Cortex of kidney (tissue), 1 donor: ENCODE measurements at regions not wholly inside any gene's neighbourhood (a gene's known extent, or its start where the extent isn't known, plus 50 kb on each side); places are given as distances from the start of the nearest gene placed in this dataset.
"Not testable (repeated sequence)": the region's sequence is repeated elsewhere in the genome, so short reads cannot be mapped to it uniquely, and the experiment has no call there.

Experiments used
- DNase-seq: peaks from one replicate; lab custom pipeline; 2025; lab: John Stamatoyannopoulos, UW

- DNase-seq, result no peak
These were observed 208.1 kb downstream of the OPA1 start for GRCh38 chr3:193801097-193801496.

DNA sequence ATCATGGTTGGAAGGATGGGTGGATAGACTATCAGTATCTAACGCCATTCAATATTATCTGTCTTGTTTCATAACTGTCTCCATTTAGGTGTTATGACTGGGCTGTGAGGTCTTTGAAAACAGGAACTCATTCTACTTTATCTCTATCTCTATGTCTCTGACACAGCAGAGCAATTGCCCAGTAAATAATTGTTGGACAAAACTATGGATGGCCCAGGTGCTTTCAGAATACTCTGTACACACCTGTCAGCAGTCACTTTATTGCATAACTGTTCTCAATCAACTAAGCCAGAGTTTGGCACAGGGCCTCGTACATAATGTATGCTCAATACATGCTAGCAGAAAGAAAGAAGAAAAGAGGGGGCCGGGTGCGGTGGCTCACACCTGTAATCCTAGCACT lies 210.3 kb downstream of the OPA1 start:
- no peak for DNase-seq

- DNase-seq, result no peak
These were observed 212.4 kb downstream of the OPA1 start for GRCh38 chr3:193805448-193805847.

DNA sequence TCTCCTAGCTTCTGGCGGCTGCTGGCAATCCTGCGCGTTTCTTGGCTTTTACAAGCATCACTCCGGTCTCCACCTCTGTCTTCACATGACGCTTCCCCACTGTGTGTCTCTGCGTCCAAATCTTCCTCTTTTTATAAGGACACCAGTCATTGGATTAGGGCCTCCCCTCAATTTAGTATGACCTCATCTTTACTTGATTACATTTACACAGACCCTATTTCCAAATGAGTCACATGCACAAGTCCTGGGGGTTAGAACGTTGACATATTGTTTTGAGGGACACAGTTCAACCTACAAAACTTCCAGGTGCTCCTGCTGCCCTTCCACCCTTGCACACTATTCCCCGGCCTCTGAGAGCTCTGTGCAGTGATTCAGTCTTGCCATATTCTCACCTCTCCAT lies 215.3 kb downstream of the OPA1 start:
- DNase-seq, result no peak

- DNase-seq, result no peak
These were observed 216.1 kb downstream of the OPA1 start for GRCh38 chr3:193809106-193809505.

DNA sequence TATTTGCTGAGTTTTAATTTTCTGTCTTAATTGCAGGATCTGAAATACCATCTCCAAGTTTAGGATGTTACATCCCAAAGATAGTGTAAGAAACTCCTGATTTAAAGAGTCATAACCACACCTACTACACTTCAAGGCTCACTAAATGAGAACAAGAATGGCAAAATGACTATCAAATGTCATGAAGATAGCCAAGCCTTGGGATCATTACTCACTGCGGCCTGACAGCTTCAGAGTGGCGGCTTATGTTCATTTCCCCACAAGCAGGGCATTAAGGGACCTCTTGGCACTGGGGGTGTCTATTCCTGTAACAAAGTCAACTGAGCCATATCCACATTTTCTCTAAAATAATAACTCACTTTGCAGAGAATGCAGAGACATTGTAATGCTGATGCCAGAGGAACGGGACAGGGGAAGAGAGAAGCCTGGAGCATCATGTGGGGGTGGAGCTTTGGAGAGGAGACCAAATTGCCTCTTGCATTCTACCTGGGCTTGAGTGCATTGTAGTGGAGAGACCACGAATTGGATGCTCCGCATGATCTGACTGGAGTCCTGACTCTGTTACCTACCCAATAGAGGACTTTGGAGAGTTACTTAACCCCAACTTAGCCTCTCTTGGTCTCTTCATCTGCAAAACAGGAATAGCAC lies 219.2 kb downstream of the OPA1 start:
- DNase-seq, result no peak

DNA sequence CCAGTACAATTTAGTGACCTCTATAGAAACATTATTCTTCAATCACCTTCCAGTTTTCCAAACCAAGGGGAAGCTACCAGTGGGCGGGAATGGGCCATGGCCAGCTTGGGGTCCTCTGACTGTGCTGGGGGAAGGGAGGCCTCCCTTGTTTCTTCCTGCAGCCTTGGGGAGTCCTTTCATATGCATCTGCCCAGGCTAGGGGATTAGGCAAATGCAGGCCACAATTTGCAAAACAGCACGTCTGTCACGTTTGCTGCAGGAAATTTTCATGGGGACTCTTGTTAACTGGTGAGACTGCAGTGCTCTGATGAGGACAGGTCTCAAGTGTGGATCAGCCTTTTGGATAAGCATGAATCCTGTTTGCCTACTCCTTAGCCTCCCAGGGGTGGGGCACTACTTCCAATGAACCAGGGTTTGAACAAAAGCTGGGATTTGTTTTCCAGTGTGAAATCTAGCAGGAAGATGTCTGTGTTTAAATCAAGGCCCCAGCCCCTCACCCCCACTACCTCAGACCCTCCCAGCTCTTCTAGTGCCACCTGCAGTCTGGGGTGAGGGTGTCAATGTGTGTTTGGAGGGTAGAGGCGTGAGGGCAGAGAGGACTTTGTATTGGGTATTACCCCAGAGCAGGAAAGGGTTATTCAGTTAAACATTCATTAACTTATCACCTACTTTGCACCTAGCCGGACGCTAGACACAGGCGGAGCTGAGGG lies 219.9 kb downstream of the OPA1 start:
- DNase-seq, result no peak

DNA sequence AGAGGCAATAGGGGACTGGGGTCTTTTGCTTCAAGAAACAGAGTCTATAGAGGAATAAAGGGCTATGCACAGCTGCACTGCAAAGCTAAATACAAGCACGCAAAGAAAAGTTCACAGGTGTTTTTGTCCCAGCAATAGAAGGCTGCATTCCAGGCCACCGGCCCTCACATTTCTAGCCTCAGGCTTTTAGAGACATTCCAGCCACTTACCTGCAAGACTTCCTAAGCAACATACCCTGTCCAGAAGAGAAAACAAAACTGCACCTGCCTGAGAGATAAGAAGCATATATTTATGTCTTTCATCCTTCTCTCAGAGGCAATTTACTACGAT lies 220.5 kb downstream of the OPA1 start:
- no peak for DNase-seq

DNA sequence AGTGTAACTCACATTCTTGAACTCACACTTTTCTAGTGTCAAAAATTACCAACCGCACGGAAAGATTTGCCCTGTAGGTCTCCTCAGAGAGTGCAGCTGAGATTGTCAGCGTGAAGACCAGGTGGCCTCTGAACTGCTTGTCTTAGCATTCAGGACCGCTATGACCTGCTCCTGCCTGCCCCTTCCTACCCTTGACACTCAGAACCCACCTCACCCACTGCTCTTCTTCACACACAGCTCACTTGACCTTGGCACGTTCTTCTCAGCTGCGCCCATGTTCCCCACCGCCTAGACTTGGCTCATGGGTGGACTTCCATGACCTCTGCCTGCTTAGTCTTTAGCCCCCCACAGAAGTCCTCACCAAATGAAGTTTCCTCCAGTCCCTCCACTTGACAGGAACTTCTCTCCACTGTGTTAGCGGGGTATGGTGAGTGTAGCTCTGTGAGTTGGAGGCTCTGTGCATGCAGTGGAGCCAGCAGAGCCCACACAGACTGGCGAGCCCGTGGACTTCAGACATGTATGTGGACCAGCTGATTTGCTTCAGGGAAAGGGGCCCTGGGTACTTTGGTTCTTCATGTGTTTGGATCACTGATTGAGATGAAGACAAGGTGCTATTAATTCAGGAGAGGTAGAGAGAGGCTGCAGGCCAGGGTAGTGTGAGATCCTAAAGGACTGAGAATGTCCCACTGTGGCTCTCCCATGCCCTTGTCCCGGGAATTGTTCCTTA lies 221.3 kb downstream of the OPA1 start:
- DNase-seq, result no peak

GRCh38 chr3:193815246-193816027 lies 222.4 kb downstream of the OPA1 start:
- no peak for DNase-seq

DNA sequence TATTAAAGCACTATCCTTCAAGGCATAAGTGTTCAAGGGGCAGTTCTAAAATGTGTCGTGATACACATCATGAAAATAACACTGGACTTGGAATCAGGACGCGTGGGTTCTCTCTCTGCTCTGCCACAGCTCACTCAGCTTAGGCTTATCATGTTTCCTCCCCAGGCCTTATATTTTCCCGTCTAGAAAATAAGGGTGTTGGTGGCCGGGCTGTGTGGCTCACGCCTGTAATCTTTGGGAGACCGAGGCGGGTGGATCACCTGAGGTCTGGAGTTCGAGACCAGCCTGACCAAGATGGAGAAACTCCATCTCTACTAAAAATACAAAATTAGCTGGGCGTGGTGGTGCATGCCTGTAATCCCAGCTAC lies 223.0 kb downstream of the OPA1 start:
- no peak for DNase-seq

DNA sequence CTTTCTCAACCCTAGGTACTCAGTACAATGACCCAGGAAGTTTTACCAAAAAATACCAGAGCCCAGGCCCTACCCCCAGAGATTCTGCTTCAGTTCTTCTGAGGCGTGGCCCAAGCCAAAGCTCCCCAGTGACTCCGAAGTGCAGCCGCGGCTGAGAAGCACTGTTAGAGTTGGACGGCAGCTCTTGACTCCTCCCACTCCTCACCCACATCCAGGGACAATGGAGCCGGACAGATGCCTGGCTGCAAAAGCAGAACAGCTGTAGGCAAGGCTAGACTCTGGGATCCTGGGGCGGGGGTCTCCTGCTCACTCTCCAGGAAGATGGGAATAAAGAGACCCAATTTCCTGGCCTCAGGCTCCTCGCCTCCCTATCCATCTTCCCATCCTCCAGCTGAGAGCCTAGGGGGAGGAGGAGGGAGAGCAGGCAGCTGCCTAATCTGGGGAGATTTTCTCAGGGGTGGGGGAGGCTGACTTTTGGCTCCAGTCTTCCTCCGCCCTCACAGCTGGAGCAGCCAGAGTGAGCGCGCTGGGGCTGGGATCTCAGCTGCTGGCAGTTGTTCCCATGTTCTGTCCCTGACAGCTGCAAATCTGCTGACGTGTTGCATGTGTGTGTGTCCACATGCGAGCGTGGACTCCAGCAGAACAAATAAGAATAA lies 223.8 kb downstream of the OPA1 start:
- DNase-seq, result no peak

DNA sequence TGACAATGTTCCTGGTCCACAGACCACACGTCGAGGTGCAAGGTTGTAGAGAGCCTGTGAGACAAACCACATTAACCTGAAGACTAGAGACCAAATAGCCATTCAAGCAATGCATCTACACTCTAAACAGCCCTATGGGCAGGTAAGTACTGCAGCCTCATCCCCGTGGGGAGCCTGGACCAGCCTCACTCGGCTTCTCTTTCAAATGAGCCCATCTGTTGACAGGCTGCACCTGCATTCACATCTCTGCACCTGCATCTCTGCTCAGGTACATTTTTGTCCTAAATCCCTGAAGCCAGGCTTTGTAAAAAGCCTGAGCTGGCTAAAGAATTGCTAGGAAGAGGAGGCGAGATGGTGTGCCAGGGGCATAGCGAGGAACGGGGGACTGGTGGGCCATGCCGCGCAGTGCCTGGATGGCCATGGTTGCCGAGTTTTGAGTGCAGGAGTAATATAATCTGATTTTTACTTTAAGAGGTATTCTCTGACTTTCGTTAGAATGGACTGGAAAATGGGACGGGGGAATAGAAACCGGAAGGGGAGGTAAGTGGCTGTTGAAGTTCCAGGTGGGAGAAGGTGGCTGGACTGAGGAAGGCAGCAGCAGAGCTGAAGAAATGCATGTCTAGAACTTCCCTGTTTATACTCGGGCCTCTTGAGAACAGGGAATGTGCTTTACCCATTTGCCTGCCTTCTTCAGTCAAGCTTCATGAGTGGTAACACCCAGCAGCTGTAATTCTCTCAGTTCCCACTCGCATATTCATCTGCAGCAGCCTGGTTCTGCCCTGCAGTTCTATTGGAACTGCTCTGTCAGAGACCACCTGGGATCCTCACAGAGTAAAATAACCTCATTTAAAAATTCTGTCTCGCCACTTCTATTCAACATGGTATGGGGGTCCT lies 226.4 kb downstream of the OPA1 start:
- no peak for DNase-seq

DNA sequence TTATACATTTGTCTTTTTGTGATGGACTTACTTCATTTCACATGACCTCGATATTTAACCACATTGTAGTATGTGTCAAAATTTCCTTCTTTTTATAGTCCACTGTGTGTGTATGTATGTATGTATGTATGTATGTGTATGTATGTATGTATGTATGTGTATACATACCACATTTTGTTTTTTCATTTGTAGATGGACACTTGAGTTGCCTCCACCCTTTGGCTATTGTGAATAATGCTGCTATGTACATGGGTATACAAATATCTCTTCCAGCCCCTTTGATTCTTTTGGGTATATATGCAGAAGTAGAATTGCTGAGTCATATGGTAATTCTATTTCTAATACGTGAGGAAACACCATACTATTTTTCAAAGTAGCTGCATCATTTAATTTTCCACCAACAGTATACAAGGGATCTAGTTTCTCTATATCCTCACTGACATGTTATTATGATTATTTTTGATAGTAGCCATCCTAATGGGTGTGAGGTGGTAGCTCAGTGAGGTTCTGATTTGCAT lies 228.2 kb downstream of the OPA1 start:
- DNase-seq, result no peak

DNA sequence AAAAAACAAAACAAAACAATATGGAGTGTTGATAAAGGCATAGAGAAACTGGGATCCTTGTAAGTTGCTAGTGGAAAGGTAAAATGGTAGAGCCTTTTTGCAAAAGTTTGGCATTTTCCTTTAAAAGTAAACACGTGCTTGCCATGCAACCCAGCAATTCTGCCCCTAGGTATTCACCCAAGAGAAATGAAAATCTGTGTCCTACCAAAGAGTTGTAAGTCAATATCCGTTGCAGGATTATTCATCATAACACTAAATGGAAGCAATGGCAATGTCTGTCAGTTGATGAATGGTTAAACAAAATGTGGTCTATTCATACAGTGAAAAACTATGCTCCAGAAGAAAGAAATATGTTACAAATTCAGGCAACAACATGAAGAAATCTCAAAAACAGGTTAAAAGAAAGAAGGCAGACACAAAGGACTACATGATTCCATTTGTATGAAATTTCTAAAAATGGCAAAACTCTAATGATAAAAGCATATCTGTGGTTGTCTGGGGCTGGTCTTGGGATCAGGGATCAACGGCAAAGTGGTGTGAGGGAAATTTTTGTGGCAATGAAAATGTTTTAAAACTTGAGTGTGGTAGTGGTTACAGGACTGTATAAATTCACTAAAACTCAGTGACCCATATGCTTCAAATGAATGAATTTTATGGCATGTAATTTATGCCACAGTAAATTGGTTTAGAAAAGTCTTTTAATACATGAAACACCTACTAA lies 229.6 kb downstream of the OPA1 start:
- no peak for DNase-seq

DNA sequence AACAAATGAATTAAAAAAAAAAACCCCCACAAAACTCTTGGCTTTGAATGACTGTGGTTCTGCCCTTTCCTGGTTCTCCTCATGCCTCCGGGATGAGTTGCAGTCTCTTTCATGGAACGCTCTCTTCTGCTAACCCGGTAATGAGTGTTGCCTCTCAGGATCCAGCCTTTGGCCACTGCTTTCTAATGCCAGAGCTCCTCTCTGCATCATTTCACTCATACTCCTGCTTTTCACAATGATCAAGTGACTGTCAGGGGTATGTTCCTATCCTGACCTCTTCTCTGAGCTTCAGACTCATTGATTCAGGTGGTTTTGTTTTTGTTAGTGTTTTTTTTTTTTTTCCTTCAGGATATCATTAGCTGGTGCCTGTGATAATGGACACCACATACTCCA lies 230.2 kb downstream of the OPA1 start:
- not testable (repeated sequence) for DNase-seq

GRCh38 chr3:193824365-193824764 lies 231.4 kb downstream of the OPA1 start:
- DNase-seq, result no peak

DNA sequence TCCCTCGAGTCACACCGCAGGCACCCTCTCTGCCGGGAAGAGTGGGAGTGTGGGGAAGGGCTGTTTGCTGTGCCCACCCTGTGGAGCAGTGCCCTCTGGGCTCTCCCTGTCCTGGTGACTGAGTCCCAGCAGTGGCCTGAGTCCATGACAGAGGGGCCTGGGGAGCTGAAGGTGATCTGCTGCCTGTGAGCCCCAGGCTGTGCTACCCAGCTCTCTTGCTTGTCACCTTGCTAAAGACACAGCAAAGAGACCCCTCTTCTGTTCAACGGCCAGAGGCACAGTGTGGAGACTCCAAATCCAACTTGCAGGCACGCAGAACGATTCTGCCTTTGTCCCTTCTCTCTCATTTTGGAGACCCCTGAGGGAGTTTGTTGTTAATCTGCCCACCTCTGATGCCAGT lies 232.6 kb downstream of the OPA1 start:
- DNase-seq, result no peak

GRCh38 chr3:193826159-193826795 lies 233.3 kb downstream of the OPA1 start:
- no peak for DNase-seq
